ENCODE measurements at regions not wholly inside any gene's neighbourhood (a gene's known extent, or its start where the extent isn't known, plus 50 kb on each side); places are given as distances from the start of the nearest gene placed in this dataset.

- DNase-seq: no peak
These were observed 431.8 kb upstream of the MC4R start for GRCh38 chr18:60804415-60804814.

- DNase-seq: no peak
These were observed 437.4 kb upstream of the MC4R start for GRCh38 chr18:60809937-60810336.

GRCh38 chr18:60812921-60813320 lies 440.3 kb upstream of the MC4R start:
- DNase-seq: no peak

- no peak for DNase-seq
These were observed 453.8 kb upstream of the MC4R start for GRCh38 chr18:60826346-60826745.

- no peak for DNase-seq
These were observed 459.4 kb upstream of the MC4R start for GRCh38 chr18:60831971-60832370.

GRCh38 chr18:60838677-60839076 lies 466.1 kb upstream of the MC4R start:
- DNase-seq: no peak

- DNase-seq: no peak
These were observed 473.8 kb upstream of the MC4R start for GRCh38 chr18:60846396-60846795.

- no peak for DNase-seq
These were observed 474.9 kb upstream of the MC4R start for GRCh38 chr18:60847517-60847916.

GRCh38 chr18:60861575-60861974 lies 471.7 kb upstream of the CDH20 start:
- DNase-seq: no peak

- DNase-seq: no peak
These were observed 470.2 kb upstream of the CDH20 start for GRCh38 chr18:60862988-60863387.

- DNase-seq: no peak
These were observed 467.4 kb upstream of the CDH20 start for GRCh38 chr18:60865801-60866200.

- DNase-seq: no peak
These were observed 462.7 kb upstream of the CDH20 start for GRCh38 chr18:60870261-60871153.

- no peak for DNase-seq
These were observed 460.8 kb upstream of the CDH20 start for GRCh38 chr18:60872434-60872833.

- DNase-seq: no peak
These were observed 459.5 kb upstream of the CDH20 start for GRCh38 chr18:60873708-60874107.

GRCh38 chr18:60875957-60876507 lies 457.2 kb upstream of the CDH20 start:
- DNase-seq: no peak

- no peak for DNase-seq
These were observed 453.0 kb upstream of the CDH20 start for GRCh38 chr18:60880184-60880583.

GRCh38 chr18:60883587-60883986 lies 449.6 kb upstream of the CDH20 start:
- DNase-seq: no peak

- DNase-seq: no peak
These were observed 445.1 kb upstream of the CDH20 start for GRCh38 chr18:60888071-60888624.

- no peak for DNase-seq
These were observed 443.8 kb upstream of the CDH20 start for GRCh38 chr18:60889442-60889841.

- no peak for DNase-seq
These were observed 441.3 kb upstream of the CDH20 start for GRCh38 chr18:60891936-60892335.

GRCh38 chr18:60892441-60892840 lies 440.8 kb upstream of the CDH20 start:
- no peak for DNase-seq

- no peak for DNase-seq
These were observed 440.4 kb upstream of the CDH20 start for GRCh38 chr18:60892855-60893254.

- no peak for DNase-seq
These were observed 439.7 kb upstream of the CDH20 start for GRCh38 chr18:60893355-60894097.

All from bone marrow (tissue), 2 donors.